ENCODE measurements at regions not wholly inside any gene's neighbourhood (a gene's known extent, or its start where the extent isn't known, plus 50 kb on each side); places are given as distances from the start of the nearest gene placed in this dataset.

DNA sequence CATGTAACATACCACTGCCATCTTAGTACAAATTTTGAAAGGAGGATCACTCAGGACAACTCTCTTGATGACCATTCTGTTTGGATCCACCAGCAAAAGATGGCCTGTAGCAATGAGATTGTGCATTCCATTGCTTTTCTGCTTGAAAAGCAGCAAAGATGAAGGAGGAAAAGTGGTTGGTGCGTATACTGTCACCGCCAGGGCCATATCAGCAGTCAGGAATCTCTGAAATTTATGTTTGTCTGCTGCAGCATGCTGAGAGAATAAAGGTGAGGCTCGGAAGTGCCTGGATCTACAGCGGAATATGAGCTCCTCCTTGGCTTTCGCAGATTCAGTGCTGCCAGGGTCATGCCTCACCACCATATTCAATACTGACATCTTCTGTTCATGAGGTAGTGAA lies 144.4 kb downstream of the GPBP1 start:
- Mint-ChIP-seq H3K4me1 (ENCODE audit: low read depth) (peaks cover 3% of the 10 kb centered on the region), H3K4me3 (ENCODE audit: unreplicated experiment) (no peak overlapping the region), H3K27me3 (ENCODE audit: low read depth) (no peaks in the 10 kb centered on the region), H3K9me3 (ENCODE audit: low read depth) (no peaks in the 10 kb centered on the region), H3K27ac (ENCODE audit: unreplicated experiment) (no peak overlapping the region), H3K36me3 (ENCODE audit: low read depth) (no peaks in the 10 kb centered on the region)
- no peak for DNase-seq (ENCODE audit: low spot score)
- TF ChIP-seq, protein P1, sequence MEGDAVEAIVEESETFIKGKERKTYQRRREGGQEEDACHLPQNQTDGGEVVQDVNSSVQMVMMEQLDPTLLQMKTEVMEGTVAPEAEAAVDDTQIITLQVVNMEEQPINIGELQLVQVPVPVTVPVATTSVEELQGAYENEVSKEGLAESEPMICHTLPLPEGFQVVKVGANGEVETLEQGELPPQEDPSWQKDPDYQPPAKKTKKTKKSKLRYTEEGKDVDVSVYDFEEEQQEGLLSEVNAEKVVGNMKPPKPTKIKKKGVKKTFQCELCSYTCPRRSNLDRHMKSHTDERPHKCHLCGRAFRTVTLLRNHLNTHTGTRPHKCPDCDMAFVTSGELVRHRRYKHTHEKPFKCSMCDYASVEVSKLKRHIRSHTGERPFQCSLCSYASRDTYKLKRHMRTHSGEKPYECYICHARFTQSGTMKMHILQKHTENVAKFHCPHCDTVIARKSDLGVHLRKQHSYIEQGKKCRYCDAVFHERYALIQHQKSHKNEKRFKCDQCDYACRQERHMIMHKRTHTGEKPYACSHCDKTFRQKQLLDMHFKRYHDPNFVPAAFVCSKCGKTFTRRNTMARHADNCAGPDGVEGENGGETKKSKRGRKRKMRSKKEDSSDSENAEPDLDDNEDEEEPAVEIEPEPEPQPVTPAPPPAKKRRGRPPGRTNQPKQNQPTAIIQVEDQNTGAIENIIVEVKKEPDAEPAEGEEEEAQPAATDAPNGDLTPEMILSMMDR (IDR thresholded peaks at IDR 0.05), result no peak

DNA sequence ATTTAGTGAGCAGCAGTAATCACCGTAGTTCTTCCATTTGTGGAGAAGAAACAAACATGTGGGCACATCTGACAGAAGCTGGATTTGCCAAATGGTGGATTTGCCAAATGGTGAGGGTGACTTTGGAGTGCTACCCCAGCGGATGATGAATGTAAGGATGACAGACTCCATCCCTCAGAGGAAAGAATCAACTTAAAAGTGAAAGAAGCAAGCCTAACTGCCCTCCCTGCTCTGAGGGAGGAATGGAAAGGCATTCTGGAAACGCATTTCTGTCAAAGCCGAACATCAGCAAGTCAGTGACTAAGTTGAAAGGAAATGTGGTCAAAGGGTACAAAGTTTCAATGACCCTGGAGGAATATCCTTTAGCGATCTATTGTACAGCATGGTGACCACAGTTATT lies 143.5 kb downstream of the GPBP1 start:
- no peak for DNase-seq (ENCODE audit: low spot score)
- no peaks in the 10 kb centered on the region for H3K27me3 Mint-ChIP-seq (ENCODE audit: low read depth)
- H3K36me3 Mint-ChIP-seq (ENCODE audit: low read depth), result no peaks in the 10 kb centered on the region
- no peak overlapping the region for H3K27ac Mint-ChIP-seq (ENCODE audit: unreplicated experiment)
- H3K4me1 Mint-ChIP-seq (ENCODE audit: low read depth), result peaks cover 3% of the 10 kb centered on the region
- no peak overlapping the region for H3K4me3 Mint-ChIP-seq (ENCODE audit: unreplicated experiment)
- no peaks in the 10 kb centered on the region for H3K9me3 Mint-ChIP-seq (ENCODE audit: low read depth)
- TF ChIP-seq, protein P1 (IDR thresholded peaks at IDR 0.05), result no peak

GRCh38 chr5:57316798-57317327 lies 143.0 kb downstream of the GPBP1 start:
- Mint-ChIP-seq H3K36me3 (ENCODE audit: low read depth) (no peaks in the 10 kb centered on the region), H3K4me1 (ENCODE audit: low read depth) (peaks cover 5% of the 10 kb centered on the region), H3K27me3 (ENCODE audit: low read depth) (no peaks in the 10 kb centered on the region), H3K9me3 (ENCODE audit: low read depth) (no peaks in the 10 kb centered on the region), H3K27ac (ENCODE audit: unreplicated experiment) (no peak overlapping the region), H3K4me3 (ENCODE audit: unreplicated experiment) (no peak overlapping the region)
- no peak for DNase-seq (ENCODE audit: low spot score)
- TF ChIP-seq, protein P1 (IDR thresholded peaks at IDR 0.05), result no peak

- H3K27me3 Mint-ChIP-seq (ENCODE audit: low read depth), result no peaks in the 10 kb centered on the region
- H3K4me3 Mint-ChIP-seq (ENCODE audit: unreplicated experiment), result no peak overlapping the region
- DNase-seq (ENCODE audit: low spot score), result no peak
- H3K9me3 Mint-ChIP-seq (ENCODE audit: low read depth), result no peaks in the 10 kb centered on the region
- H3K4me1 Mint-ChIP-seq (ENCODE audit: low read depth), result peaks cover 14% of the 10 kb centered on the region
- TF ChIP-seq, protein P1 (IDR thresholded peaks at IDR 0.05), result no peak
- H3K36me3 Mint-ChIP-seq (ENCODE audit: low read depth), result no peaks in the 10 kb centered on the region
- no peak overlapping the region for H3K27ac Mint-ChIP-seq (ENCODE audit: unreplicated experiment)
Measured at GRCh38 chr5:57315941-57316340, 142.1 kb downstream of the GPBP1 start.

All from chondrocyte (in vitro differentiated cells).